H1 (cell line): ENCODE measurements at regions not wholly inside any gene's neighbourhood (a gene's known extent, or its start where the extent isn't known, plus 50 kb on each side); places are given as distances from the start of the nearest gene placed in this dataset.

ENCODE experiments used
- CTCF ChIA-PET: fragments of 300-600 bp; sonication (Branson Sonifier 250); formaldehyde crosslinking; loops from one replicate; lab custom pipeline; 2021; ENCODE audit not compliant: partially characterized antibody; lab: Charles Lee
- POLR2A ChIA-PET: fragments of 300-600 bp; sonication (Branson Sonifier 250); formaldehyde crosslinking; loops from one replicate; lab custom pipeline; 2021; ENCODE audit warnings: inconsistent platforms; ENCODE audit not compliant: partially characterized antibody; lab: Charles Lee
- DNase-seq, 2 experiments: peaks; one replicate each; pipeline versions ENCODE4 v3.0.0 to v3.0.0-alpha.2; 2010 to 2022; ENCODE audit warnings: low spot score in 2 of 2, low read depth in 1 of 2, mixed read lengths in 1 of 2
- FAIRE-seq: peaks from 2 replicates; lab custom pipeline; 2011; peaks lifted over from hg19 to GRCh38; lab: Jason Lieb, UNC
- H2AFZ ChIP-seq: 2 replicates; pipeline ENCODE4 v1.8.1; 2012; ENCODE audit warnings: low read length, inconsistent platforms
- H2AK5ac ChIP-seq: 2 replicates; pipeline ENCODE4 v1.6.1; 2013; ENCODE audit warnings: low read depth, low read length
- H2BK120ac ChIP-seq: replicated peaks from 2 replicates; pipeline ENCODE3; 2013; ENCODE audit warnings: low read depth, low read length, inconsistent platforms
- H2BK12ac ChIP-seq: 2 replicates; pipeline ENCODE4 v1.6.1; 2013; ENCODE audit warnings: low read depth, low read length
- H2BK15ac ChIP-seq: 2 replicates; pipeline ENCODE4 v1.6.1; 2013; ENCODE audit warnings: low read length
- H2BK20ac ChIP-seq: 2 replicates; pipeline ENCODE4 v1.6.1; 2013; ENCODE audit warnings: low read length
- H2BK5ac ChIP-seq: 2 replicates; pipeline ENCODE4 v1.6.1; 2013; ENCODE audit warnings: low read depth, low read length
- H3K14ac ChIP-seq: 2 replicates; pipeline ENCODE4 v1.6.1; 2013; ENCODE audit warnings: inconsistent platforms; ENCODE audit not compliant: insufficient read length
- H3K18ac ChIP-seq: 2 replicates; pipeline ENCODE4 v1.6.1; 2013; ENCODE audit warnings: low read length; ENCODE audit errors: extremely low read depth
- H3K23ac ChIP-seq: 2 replicates; pipeline ENCODE4 v1.6.1; 2013; ENCODE audit warnings: inconsistent platforms; ENCODE audit not compliant: insufficient read length
- H3K23me2 ChIP-seq: 2 replicates; pipeline ENCODE4 v1.6.1; 2013; ENCODE audit warnings: low read depth, low read length
- H3K27ac ChIP-seq: 2 replicates; pipeline ENCODE4 v1.6.1; 2011; ENCODE audit warnings: low read depth, low read length, inconsistent platforms
- H3K27me3 ChIP-seq, 4 experiments: replicated peaks in 1 of 4; 1 replicate in 1 of 4; 2 replicates in 3 of 4; pipeline versions ENCODE4 v1.6.1 to v1.8.1; 2011 to 2013; ENCODE audit warnings: low read length in 3 of 4, mild to moderate bottlenecking in 3 of 4, inconsistent platforms in 2 of 4, mixed read lengths in 2 of 4, moderate library complexity in 1 of 4; ENCODE audit not compliant: control insufficient read depth in 3 of 4, insufficient read depth in 3 of 4; ENCODE audit errors: extremely low read depth in 1 of 4
- H3K36me3 ChIP-seq, 4 experiments: 2 replicates each; pipeline versions ENCODE4 v1.6.1 to v1.8.1; 2011 to 2013; ENCODE audit warnings: mild to moderate bottlenecking in 4 of 4, low read length in 3 of 4, moderate library complexity in 2 of 4, control low read depth in 1 of 4, inconsistent platforms in 1 of 4; ENCODE audit not compliant: insufficient read depth in 4 of 4, control insufficient read depth in 2 of 4
- H3K4ac ChIP-seq: replicated peaks from 2 replicates; pipeline ENCODE3; 2013; ENCODE audit warnings: low read length, low read depth, mixed read lengths, inconsistent platforms; ENCODE audit not compliant: insufficient read length
- H3K4me1 ChIP-seq, 4 experiments: replicated peaks in 1 of 4; 1 replicate in 1 of 4; 2 replicates in 3 of 4; pipeline versions ENCODE4 v1.6.1 to v1.8.1; 2011 to 2013; ENCODE audit warnings: low read length in 3 of 4, inconsistent platforms in 2 of 4, mixed read lengths in 1 of 4; ENCODE audit not compliant: insufficient read depth in 4 of 4, control insufficient read depth in 3 of 4
- H3K4me2 ChIP-seq, 2 experiments: 2 replicates each; pipeline versions ENCODE4 v1.6.1 to v1.8.1; 2011 to 2013; ENCODE audit warnings: low read depth in 2 of 2, low read length in 2 of 2, control low read depth in 1 of 2, inconsistent platforms in 1 of 2, mild to moderate bottlenecking in 1 of 2; ENCODE audit not compliant: insufficient read depth in 1 of 2
- H3K4me3 ChIP-seq, 4 experiments: fragments of 200-600, 300-600 bp in 1 of 4; sonication (generic), shearing (Covaris generic), sonication (Bioruptor Twin) in 1 of 4; 2 replicates each; pipeline versions ENCODE4 v1.5.1 to v1.8.1; 2011 to 2016; ENCODE audit warnings: low read length in 4 of 4, low read depth in 3 of 4, control low read depth in 2 of 4, inconsistent platforms in 2 of 4, mild to moderate bottlenecking in 2 of 4, mixed read lengths in 1 of 4, moderate library complexity in 1 of 4; ENCODE audit not compliant: insufficient read depth in 2 of 4; ENCODE audit errors: extremely low read depth in 1 of 4
- H3K56ac ChIP-seq: replicated peaks from 2 replicates; pipeline ENCODE3; 2013; ENCODE audit warnings: low read depth, mild to moderate bottlenecking, mixed read lengths, low read length, inconsistent platforms; ENCODE audit not compliant: insufficient read length
- H3K79me1 ChIP-seq: 2 replicates; pipeline ENCODE4 v1.6.1; 2013; ENCODE audit warnings: low read depth, low read length, control low read depth
- H3K79me2 ChIP-seq, 2 experiments: 2 replicates each; pipeline versions ENCODE4 v1.6.1 to v1.8.1; 2012 to 2013; ENCODE audit warnings: low read length in 2 of 2, mild to moderate bottlenecking in 2 of 2, inconsistent platforms in 1 of 2; ENCODE audit not compliant: insufficient read depth in 2 of 2, control insufficient read depth in 1 of 2
- H3K9ac ChIP-seq, 4 experiments: replicated peaks in 1 of 4; 1 replicate in 1 of 4; 2 replicates in 3 of 4; pipeline versions ENCODE4 v1.6.1 to v1.8.1; 2011 to 2013; ENCODE audit warnings: low read depth in 3 of 4, low read length in 3 of 4, control low read depth in 2 of 4, mild to moderate bottlenecking in 2 of 4, moderate library complexity in 2 of 4, inconsistent platforms in 1 of 4; ENCODE audit errors: extremely low read depth in 1 of 4
- H3K9me3 ChIP-seq, 2 experiments: 2 replicates each; pipeline versions ENCODE4 v1.6.1 to v1.8.1; 2012 to 2013; ENCODE audit warnings: mild to moderate bottlenecking in 2 of 2, moderate library complexity in 2 of 2, control low read depth in 1 of 2, inconsistent platforms in 1 of 2, low read depth in 1 of 2, low read length in 1 of 2, mixed read lengths in 1 of 2; ENCODE audit not compliant: insufficient read depth in 2 of 2
- H4K20me1 ChIP-seq, 2 experiments: replicated peaks in 1 of 2; 2 replicates each; pipeline versions ENCODE3 to v1.8.1; 2011 to 2013; ENCODE audit warnings: inconsistent platforms in 2 of 2, low read length in 2 of 2, mild to moderate bottlenecking in 1 of 2; ENCODE audit not compliant: insufficient read depth in 2 of 2, control insufficient read depth in 1 of 2
- H4K5ac ChIP-seq: 2 replicates; pipeline ENCODE4 v1.6.1; 2013; ENCODE audit warnings: low read length, low read depth, mixed read lengths, inconsistent platforms; ENCODE audit not compliant: insufficient read length
- H4K8ac ChIP-seq: 2 replicates; pipeline ENCODE4 v1.8.0; 2013; ENCODE audit warnings: mild to moderate bottlenecking, moderate library complexity, low read length, inconsistent platforms; ENCODE audit not compliant: insufficient read depth; ENCODE audit errors: extremely low read depth
- H4K91ac ChIP-seq: replicated peaks from 2 replicates; pipeline ENCODE3; 2013; ENCODE audit warnings: low read length, mixed read lengths, inconsistent platforms; ENCODE audit not compliant: insufficient read length
- EP300 ChIP-seq, 2 experiments: IDR thresholded peaks; 1 replicate in 1 of 2; 2 replicates in 1 of 2; pipeline ENCODE4 v1.6.1; 2011 to 2012; ENCODE audit warnings: low read depth in 2 of 2, low read length in 2 of 2, mild to moderate bottlenecking in 2 of 2, borderline replicate concordance in 1 of 2, inconsistent platforms in 1 of 2, moderate library complexity in 1 of 2
- HDAC2 ChIP-seq, 2 experiments: fragments of 300-600 bp in 1 of 2; sonication (generic) in 1 of 2; IDR thresholded peaks; 2 replicates each; pipeline ENCODE4 v1.6.1; 2011 to 2012; ENCODE audit warnings: low read depth in 2 of 2, low read length in 2 of 2, mild to moderate bottlenecking in 2 of 2, moderate library complexity in 2 of 2, borderline replicate concordance in 1 of 2, inconsistent platforms in 1 of 2
- WGBS, 2 experiments: shearing (Covaris generic) in 1 of 2; methylation state at CpG; one replicate each; pipeline versions ENCODE4 v1.1.6 to v1.1.7; 2013 to 2015; ENCODE audit warnings: low lambda C conversion rate in 2 of 2, mixed read lengths in 2 of 2, inconsistent platforms in 1 of 2, low coverage in 1 of 2, missing lambda C conversion rate in 1 of 2; ENCODE audit not compliant: insufficient replicate concordance in 2 of 2, insufficient coverage in 1 of 2, insufficient read length in 1 of 2; ENCODE audit errors: extremely low coverage in 1 of 2, missing lambda C conversion rate in 1 of 2; 5-methylcytosine and 5-hydroxymethylcytosine counted together

DNA sequence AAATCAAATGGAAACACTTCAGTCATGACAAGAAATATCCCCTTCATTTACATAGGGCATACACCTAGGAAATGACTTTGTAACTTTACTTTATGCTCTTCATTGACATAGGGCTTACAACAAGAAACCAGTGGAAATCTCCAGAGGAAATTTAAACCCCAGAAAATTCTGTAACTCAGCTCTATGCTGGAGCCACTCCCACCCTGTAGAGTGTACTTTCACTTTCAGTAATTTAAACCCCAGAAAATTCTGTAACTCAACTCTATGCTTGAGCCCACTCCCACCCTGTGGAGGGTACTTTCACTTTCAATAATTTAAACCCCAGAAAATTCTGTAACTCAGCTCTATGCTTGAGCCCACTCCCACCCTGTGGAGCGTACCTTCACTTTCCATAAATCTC, 987.1 kb upstream of the CADM2 start:
- no peak overlapping the region for H2BK120ac ChIP-seq
- H3K4me3 ChIP-seq: no peak overlapping the region
- no peak overlapping the region for H2AK5ac ChIP-seq
- H4K91ac ChIP-seq: no peak overlapping the region
- no peaks in the 10 kb centered on the region for H3K9me3 ChIP-seq
- H3K9ac ChIP-seq: no peak overlapping the region
- no peaks in the 10 kb centered on the region for H3K4me1 ChIP-seq
- H4K5ac ChIP-seq: no peak overlapping the region
- H3K79me2 ChIP-seq: no peaks in the 10 kb centered on the region
- H3K79me1 ChIP-seq: no peaks in the 10 kb centered on the region
- WGBS, 2 experiments: 100% methylated on average over 1 of the region's 1 CpG; no CpG with 5 or more reads in 1 of the 2 experiments
- FAIRE-seq: no peak
- H2BK5ac ChIP-seq: no peak overlapping the region
- no peak overlapping the region for H3K27ac ChIP-seq
- H3K23me2 ChIP-seq: no peaks in the 10 kb centered on the region
- no peaks in the 10 kb centered on the region for H3K36me3 ChIP-seq
- no peak overlapping the region for H3K4ac ChIP-seq
- no peak overlapping the region for H4K8ac ChIP-seq
- ChIA-PET POLR2A (no interaction called here), CTCF (no interaction called here)
- no peak overlapping the region for H2BK12ac ChIP-seq
- no peak overlapping the region for H3K23ac ChIP-seq
- no peak overlapping the region for H2AFZ ChIP-seq
- no peaks in the 10 kb centered on the region for H4K20me1 ChIP-seq
- H3K4me2 ChIP-seq: no peak overlapping the region
- H3K56ac ChIP-seq: no peak overlapping the region
- no peak overlapping the region for H3K18ac ChIP-seq
- no peak for DNase-seq
- no peak for TF ChIP-seq HDAC2 (IDR thresholded peaks at IDR 0.05; ENCODE audit: borderline replicate concordance in 1 of 2, low read depth in 2 of 2, low read length in 2 of 2)
- no peak for TF ChIP-seq EP300 (IDR thresholded peaks at IDR 0.05; ENCODE audit: borderline replicate concordance in 1 of 2, low read depth in 2 of 2, low read length in 2 of 2)
- H2BK15ac ChIP-seq: no peak overlapping the region
- no peak overlapping the region for H2BK20ac ChIP-seq
- H3K27me3 ChIP-seq: no peaks in the 10 kb centered on the region
- H3K14ac ChIP-seq: no peak overlapping the region
